AG08396 (cell line): ENCODE measurements at regions not wholly inside any gene's neighbourhood (a gene's known extent, or its start where the extent isn't known, plus 50 kb on each side); places are given as distances from the start of the nearest gene placed in this dataset.
"Not testable (repeated sequence)": the region's sequence is repeated elsewhere in the genome, so short reads cannot be mapped to it uniquely, and the experiment has no call there.

Source experiments
- DNase-seq: peaks from one replicate; pipeline ENCODE4 v3.0.0; 2012; ENCODE audit warnings: low spot score, mixed read lengths

GRCh38 chr12:63038713-63039100 lies 103.8 kb upstream of the PPM1H start:
- DNase-seq, result no peak

GRCh38 chr12:63037746-63038712 lies 103.1 kb upstream of the PPM1H start:
- no peak for DNase-seq

DNA sequence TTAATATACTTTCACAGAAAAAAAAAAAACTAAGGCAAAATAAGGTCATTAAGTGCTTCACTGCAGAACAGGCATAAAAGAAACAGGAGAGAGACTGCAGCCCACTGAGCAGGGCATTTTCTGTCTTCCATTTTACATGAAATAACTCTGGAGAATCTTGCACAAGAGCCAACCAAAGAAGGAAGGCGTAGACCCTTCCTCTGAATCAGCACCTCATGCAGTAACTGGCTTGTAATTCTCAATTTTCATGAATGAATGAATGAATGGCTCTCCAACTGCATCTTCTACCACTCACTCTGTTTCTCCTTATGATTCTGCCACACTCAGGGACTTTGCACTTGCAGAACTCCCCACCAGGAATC lies 102.0 kb upstream of the PPM1H start:
- DNase-seq, result no peak

DNA sequence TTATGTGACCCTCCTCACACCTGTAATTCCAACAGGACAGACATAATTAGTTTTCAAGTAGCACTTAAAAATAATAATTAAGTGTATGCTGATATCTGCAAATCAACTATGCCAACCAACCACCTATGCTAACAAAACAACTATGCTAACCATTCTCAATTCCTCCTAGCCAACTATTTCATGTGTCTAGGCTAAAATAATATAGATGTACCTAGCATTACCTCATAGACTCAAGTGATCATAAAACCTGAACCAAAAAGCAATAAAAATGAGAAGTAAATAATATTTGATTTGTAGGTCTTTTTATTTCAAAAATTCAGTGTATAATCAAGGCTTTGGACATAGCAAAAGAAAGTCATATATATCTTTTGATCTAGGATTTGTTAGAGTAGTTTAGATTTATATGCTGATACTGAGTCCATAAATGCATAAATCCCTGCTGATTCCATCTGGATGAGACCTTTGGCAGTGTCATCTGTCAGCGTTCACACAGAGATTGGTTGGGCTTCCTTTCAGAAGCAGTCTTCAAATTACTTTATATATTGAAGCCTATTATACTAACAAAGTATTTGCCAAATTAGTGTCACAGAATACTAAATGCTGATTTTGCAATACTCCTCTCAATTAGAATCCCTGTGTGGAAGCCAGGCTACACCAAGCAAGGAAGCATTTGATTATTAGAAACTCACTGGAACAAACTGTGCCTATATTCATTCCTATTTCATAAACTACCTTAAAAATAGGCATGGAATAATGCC lies 101.4 kb upstream of the PPM1H start:
- DNase-seq, result no peak

DNA sequence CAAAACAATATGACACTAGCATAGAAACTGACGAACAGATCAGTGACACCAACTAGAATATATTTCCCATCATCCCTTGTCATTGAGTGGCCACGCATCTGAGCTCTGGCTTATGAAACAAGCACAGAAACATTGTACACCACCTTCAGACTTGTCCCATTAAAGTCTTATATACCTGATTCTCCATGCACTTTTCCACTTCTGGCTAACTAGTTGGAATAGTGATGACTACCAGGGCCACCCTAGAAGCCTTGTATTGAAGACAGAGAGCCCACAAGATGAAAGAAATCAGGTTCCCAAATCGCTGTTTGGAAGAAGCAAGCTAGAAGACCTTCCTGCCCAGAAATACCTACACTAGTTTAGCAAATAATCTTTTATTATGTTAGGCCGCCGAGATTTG lies 99.7 kb upstream of the PPM1H start:
- no peak for DNase-seq

DNA sequence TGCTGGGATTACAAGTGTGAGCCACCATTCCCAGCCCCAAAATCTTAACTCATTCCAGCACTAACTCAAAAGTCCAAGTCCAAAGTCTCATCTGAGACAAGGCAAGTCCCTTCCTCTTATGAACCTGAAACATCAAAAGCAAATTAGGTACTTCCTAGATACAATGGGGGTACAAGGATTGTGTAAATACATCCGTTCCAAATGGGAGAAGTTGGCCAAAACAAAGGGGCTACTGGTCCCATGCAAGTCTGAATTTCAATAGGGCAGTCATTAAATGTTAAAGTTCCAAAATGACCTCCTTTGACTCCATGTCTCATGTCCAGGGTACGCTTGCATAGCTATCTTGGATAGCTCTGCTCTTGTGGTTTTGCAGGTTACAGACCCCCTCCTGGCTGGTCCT lies 94.7 kb upstream of the PPM1H start:
- DNase-seq, result no peak

GRCh38 chr12:63028951-63029350 lies 94.0 kb upstream of the PPM1H start:
- no peak for DNase-seq

GRCh38 chr12:63025116-63025515 lies 90.2 kb upstream of the PPM1H start:
- no peak for DNase-seq

DNA sequence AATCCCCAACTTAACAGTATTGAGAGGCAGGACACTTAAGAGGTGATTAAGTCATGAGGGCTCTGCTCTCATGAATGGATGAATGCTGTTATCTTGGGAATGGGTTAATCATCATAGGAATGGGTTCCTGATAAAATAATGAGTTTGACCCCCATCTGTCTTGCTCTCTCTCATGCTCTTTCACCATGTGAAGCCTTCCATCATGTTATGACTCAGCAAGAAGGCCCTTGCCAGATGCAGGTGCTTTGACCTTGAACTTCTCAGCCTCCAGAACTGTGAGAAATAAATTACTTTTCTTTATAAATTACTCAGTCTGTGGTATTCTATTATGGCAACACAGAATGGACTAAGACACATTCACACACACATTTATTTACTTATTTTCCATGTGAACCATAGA lies 89.0 kb upstream of the PPM1H start:
- DNase-seq, result no peak

GRCh38 chr12:63021116-63021515 lies 86.2 kb upstream of the PPM1H start:
- DNase-seq, result no peak

DNA sequence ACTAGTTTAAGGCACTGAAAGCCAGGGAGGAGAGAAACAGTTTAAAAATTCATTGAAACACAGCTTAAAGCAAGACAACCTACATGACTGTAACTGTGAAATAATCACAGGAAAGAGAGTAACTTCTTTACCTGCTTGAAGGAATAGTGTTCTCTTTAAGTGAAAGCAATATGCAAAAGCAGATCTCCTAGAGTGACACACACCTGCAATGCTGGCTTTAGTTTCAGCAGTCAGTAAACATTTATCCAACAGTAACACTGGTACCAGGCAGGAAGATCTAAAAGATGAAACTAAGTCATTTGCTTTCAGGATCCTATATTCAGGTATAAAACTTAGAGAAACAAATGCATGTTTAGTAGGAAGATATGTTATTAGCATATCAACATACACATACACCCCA lies 85.3 kb upstream of the PPM1H start:
- no peak for DNase-seq

GRCh38 chr12:63018273-63018672 lies 83.3 kb upstream of the PPM1H start:
- no peak for DNase-seq

DNA sequence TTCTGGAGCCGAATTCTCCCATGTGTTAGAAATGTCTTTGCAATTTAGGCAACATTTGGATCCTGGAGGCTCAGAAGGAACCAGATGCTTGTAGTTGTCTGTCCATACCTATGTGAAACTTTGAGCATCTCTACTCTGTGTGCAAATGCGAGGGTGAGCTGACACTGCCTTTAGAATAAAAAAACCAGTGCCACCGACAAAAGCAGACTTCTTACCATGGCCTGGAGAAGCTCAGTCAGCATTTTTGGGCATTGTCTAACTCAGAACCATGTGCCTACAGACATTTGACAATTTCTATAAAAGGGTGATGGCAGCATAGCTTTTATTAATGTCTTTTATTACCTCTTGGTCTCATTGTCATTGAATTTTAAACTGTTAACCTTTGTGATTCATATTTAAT lies 78.4 kb upstream of the PPM1H start:
- no peak for DNase-seq

GRCh38 chr12:63010698-63011097 lies 75.7 kb upstream of the PPM1H start:
- DNase-seq, result no peak

GRCh38 chr12:63008372-63008771 lies 73.4 kb upstream of the PPM1H start:
- no peak for DNase-seq

DNA sequence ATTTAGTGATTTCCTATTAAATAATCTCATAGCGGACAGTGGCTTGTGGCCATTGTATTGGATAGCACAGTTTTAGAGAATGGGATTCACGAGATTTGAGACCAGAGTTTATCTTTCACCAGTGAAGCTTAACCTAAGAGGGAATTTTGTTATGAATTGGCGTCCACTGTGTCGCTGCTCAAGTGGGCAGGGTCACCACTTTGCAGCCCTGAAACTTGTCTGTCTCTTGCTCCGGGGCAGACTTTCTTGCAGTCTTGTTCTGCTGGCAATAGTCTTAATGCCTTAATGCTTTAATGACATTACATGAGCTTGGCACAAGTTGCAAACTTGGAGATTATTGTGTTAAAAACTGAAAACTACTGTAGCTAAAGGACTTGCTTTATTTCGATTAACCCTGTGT lies 72.8 kb upstream of the PPM1H start:
- DNase-seq, result no peak

DNA sequence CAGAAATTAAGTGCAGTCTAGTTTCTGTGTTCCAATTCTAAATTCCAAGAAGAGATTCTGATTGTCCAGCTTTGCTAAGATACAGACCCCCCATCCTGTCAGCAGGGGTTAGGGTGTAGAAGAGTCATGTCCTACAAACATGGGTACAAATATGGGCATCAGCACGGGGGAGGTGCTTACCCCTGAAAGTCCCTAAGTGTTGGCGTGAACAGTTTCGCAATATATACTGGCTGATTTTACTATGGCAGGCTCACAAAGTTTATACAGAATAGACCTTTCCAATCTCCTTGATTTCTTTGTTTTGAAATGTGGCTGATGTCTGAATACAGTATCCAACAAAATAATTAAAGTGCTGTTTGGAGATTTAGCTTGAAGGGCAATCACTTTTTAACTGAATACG lies 71.6 kb upstream of the PPM1H start:
- no peak for DNase-seq

DNA sequence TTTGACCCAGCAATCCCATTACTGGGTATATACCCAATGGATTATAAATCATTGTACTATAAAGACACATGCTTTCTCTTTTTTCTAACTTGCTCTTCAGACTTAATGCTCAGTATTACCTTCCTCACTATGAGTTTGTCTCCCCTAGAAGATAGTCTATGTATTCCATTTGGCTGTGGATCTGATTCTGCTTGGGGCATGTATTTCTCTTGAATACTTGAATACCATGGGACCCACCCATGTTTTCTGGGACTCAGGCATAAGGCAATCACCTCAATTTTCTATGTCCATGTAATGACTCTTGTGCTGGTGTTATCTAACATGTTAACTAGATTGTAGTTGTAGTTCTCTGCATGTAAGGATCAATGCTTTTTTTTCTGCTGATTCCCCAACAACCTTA lies 70.4 kb upstream of the PPM1H start:
- no peak for DNase-seq

GRCh38 chr12:63003223-63003819 lies 68.4 kb upstream of the PPM1H start:
- DNase-seq, result no peak

GRCh38 chr12:63002059-63002458 lies 67.1 kb upstream of the PPM1H start:
- not testable (repeated sequence) for DNase-seq

- DNase-seq, result no peak
Observed at GRCh38 chr12:62998454-62998853, 63.5 kb upstream of the PPM1H start.

- no peak for DNase-seq
Observed at GRCh38 chr12:62995097-62995496, 60.1 kb upstream of the PPM1H start.

DNA sequence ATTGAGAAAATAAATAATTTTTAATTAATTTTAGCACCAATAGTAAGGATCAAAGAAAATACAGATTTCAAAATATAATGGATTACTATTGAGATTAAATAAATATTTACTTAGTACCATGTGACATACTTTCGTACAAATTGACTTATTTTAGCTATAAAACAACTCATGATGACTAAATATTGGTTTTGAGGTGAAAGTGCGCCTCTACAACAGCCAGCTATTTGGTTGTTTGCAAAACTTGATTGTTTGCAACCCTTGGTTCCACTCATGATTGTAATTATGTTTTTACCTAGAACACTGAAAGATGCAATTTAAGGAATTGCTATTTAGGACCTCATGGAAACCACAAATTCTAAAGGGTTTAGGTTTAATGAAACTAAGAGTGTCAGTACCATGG lies 51.9 kb upstream of the PPM1H start:
- DNase-seq, result no peak
